T47D (cell line): ENCODE measurements at regions not wholly inside any gene's neighbourhood (a gene's known extent, or its start where the extent isn't known, plus 50 kb on each side); places are given as distances from the start of the nearest gene placed in this dataset.

Experiments
- DNase-seq, 2 experiments: peaks; one replicate each; pipeline versions ENCODE4 v3.0.0 to v3.0.0-alpha.2; 2011 to 2012; ENCODE audit warnings: low read depth in 1 of 2, low spot score in 1 of 2
- JUND ChIP-seq: IDR thresholded peaks from 2 replicates; pipeline ENCODE4 v1.6.1; 2012; ENCODE audit warnings: low read depth
- in situ Hi-C: cut with HindIII; loops from 2 replicates; pipeline ENCODE4 v1.10.0; 2016; ENCODE audit warnings: low sequenced_read_pairs, low pct_unique_long_range_greater_than_20kb

- in situ Hi-C loops, result no loop called here
- DNase-seq, result no peak
- no peak for TF ChIP-seq JUND
Measured at GRCh38 chr12:3436461-3437065, 54.4 kb upstream of the PRMT8 start.

- DNase-seq, result no peak
- in situ Hi-C loops, result no loop called here
- TF ChIP-seq JUND, result no peak
Measured at GRCh38 chr12:3437986-3438385, 53.0 kb upstream of the PRMT8 start.

GRCh38 chr12:3438401-3438800 lies 52.6 kb upstream of the PRMT8 start:
- DNase-seq, result no peak
- in situ Hi-C loops, result no loop called here
- TF ChIP-seq JUND, result no peak
